HG02973 (cell line): ENCODE measurements at regions not wholly inside any gene's neighbourhood (a gene's known extent, or its start where the extent isn't known, plus 50 kb on each side); places are given as distances from the start of the nearest gene placed in this dataset.

ENCODE experiments used
- ATAC-seq: cut with Tn5 transposase; IDR thresholded peaks from one replicate; pipeline ENCODE4 v1.9.1; 2021; ENCODE audit warnings: moderate library complexity; ENCODE audit not compliant: unreplicated experiment

GRCh38 chr16:86898386-86898785, 320.0 kb downstream of the FOXL1 start:
- no peak for ATAC-seq

- ATAC-seq: no peak
These were observed 320.8 kb downstream of the FOXL1 start for GRCh38 chr16:86899151-86899550.

- ATAC-seq: no peak
These were observed 321.4 kb downstream of the FOXL1 start for GRCh38 chr16:86899757-86900156.

- ATAC-seq: no peak
These were observed 323.1 kb downstream of the FOXL1 start for GRCh38 chr16:86901483-86901882.

GRCh38 chr16:86902656-86903001, 324.3 kb downstream of the FOXL1 start:
- no peak for ATAC-seq

- no peak for ATAC-seq
These were observed 324.7 kb downstream of the FOXL1 start for GRCh38 chr16:86903068-86903467.

GRCh38 chr16:86905302-86905701, 327.0 kb downstream of the FOXL1 start:
- no peak for ATAC-seq

GRCh38 chr16:86906623-86907022, 328.3 kb downstream of the FOXL1 start:
- no peak for ATAC-seq

GRCh38 chr16:86909359-86910160, 331.2 kb downstream of the FOXL1 start:
- no peak for ATAC-seq

- ATAC-seq: no peak
These were observed 331.9 kb downstream of the FOXL1 start for GRCh38 chr16:86910161-86910769.

GRCh38 chr16:86911437-86911958, 333.1 kb downstream of the FOXL1 start:
- ATAC-seq: no peak

GRCh38 chr16:86913886-86914285, 335.5 kb downstream of the FOXL1 start:
- ATAC-seq: no peak

GRCh38 chr16:86914876-86915717, 336.7 kb downstream of the FOXL1 start:
- ATAC-seq: no peak

- ATAC-seq: no peak
These were observed 339.4 kb downstream of the FOXL1 start for GRCh38 chr16:86917471-86918365.

GRCh38 chr16:86918637-86919036, 340.3 kb downstream of the FOXL1 start:
- ATAC-seq: no peak

- no peak for ATAC-seq
These were observed 340.7 kb downstream of the FOXL1 start for GRCh38 chr16:86919078-86919477.

- no peak for ATAC-seq
These were observed 341.4 kb downstream of the FOXL1 start for GRCh38 chr16:86919578-86920305.

- no peak for ATAC-seq
These were observed 342.9 kb downstream of the FOXL1 start for GRCh38 chr16:86921289-86921688.

- ATAC-seq: no peak
These were observed 344.0 kb downstream of the FOXL1 start for GRCh38 chr16:86922311-86922710.

- no peak for ATAC-seq
These were observed 345.3 kb downstream of the FOXL1 start for GRCh38 chr16:86923656-86924055.
